ENCODE measurements at regions not wholly inside any gene's neighbourhood (a gene's known extent, or its start where the extent isn't known, plus 50 kb on each side); places are given as distances from the start of the nearest gene placed in this dataset.

DNA sequence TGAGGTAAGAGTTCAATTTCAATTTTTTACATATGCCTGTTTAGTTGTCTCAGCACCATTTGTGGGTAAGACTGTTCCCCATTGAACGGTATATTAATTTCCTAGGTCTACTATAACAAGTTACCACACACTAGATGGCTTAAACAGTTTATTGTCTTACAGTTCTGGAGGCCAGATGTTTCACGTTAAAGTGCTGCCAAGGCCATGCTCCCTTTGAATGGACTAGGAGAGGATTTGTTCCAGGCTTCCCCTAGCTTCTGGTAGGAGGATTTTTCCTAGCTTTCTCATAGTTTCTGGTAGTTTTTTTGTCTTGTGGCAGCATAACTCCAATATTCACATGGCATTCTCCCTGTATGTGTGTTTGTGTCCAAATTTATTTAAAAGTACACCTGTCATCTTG lies 149.3 kb upstream of the CYSLTR1 start:
- DNase-seq, result no peak

DNA sequence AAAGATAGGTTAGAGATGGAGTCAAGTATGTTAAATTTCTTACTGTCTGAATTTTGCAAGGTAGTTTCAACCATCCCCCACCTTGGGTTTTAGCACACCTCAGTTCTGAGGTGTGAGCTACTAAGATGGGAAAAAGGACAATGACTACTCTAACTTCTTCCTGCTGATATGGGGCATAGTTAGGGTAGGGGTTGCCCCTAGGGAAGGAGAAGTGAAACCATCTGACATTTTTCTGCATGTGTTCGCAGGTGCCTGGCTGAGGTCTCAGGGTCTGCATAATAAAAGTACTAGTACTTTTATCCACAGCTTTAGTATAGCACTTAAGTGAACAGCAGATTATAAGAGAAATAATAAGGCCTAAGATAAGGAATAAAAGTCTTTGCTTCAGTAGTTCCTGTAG lies 129.5 kb upstream of the CYSLTR1 start:
- no peak for DNase-seq

GRCh38 chrX:78455901-78456300 lies 128.5 kb upstream of the CYSLTR1 start:
- no peak for DNase-seq

- DNase-seq, result no peak
Observed at GRCh38 chrX:78452356-78452755, 124.9 kb upstream of the CYSLTR1 start.

DNA sequence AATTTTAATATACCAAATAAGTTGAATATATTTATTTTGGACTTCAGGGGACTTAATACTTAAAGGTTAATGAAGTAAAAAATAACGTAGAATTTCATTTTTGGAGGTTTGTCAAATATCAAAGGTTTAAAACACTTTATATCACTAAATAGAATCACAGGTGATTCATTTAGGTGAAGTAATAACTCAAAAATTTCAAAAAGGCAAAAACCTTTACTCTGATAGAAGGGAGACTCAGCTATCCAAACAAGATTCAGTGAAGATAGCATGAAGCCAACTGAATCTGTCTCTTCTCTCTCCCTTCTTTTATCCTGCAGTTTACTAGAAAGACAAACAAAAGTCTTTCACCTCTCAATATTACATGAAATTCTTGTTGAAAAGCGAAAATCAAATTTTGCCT lies 110.2 kb upstream of the CYSLTR1 start:
- DNase-seq, result no peak

DNA sequence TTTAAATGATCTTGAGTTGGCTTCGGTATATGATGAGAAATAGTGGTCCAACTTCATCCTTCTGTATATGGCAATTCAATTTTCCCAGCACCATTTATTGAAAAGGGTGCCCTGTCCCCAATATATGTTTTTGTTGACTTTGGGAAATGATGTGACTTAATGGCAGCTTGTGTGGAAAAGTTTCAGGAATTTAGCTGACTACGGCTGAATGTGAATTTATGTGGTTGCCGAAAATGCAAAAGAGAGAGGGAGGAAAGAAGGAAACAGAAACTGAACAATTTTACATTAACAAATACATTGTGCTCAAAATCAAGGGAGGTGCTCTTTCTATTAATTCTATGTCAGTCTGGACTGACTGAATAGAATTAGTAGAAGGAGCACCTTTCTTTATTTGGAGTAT lies 101.8 kb upstream of the CYSLTR1 start:
- DNase-seq, result no peak

- DNase-seq, result no peak
Observed at GRCh38 chrX:78388663-78389062, 61.3 kb upstream of the CYSLTR1 start.

GRCh38 chrX:78387364-78387763 lies 60.0 kb upstream of the CYSLTR1 start:
- DNase-seq, result no peak

DNA sequence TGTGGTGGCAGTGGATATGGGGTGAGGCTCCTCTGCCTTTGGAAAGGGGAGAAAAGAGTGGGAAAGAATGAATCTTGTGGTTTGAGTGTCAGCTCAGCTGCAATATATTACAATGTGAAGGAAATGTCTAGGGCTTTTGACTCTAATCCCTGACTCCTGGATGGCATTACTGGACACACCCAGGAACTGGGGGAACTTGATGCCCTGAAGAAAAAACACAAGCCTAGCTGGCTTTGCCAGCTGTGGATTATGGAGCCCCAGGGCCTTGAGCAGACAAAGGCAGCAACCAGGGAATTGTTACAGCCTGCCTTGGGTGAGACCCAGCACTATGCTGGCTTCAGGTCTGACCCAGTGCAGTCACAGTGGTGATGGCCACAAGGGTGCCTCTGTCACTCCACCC lies 57.1 kb upstream of the CYSLTR1 start:
- no peak for DNase-seq

DNA sequence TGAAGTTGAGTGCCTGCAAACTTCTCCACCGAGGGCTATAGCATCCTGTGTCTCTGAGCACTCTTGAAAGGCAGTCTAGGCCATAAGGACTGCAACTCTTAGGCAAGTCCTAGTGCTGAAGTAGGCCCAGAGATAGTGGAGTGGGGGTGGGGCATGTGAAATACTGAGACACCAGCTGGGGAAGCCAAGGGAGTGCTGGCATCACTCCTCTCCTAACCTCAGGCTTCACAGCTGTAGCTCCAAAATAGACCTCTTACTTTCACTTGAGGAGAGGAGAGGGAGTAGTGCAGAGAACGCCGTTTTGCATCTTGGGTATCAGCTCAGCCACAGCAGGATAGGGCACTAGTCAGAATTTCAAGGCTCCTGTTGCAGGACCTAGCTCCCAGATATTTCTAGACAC lies 56.2 kb upstream of the CYSLTR1 start:
- no peak for DNase-seq

- DNase-seq, result no peak
Observed at GRCh38 chrX:78378476-78379115, 51.2 kb upstream of the CYSLTR1 start.
